NCI-H128 (cell line): ENCODE measurements at regions not wholly inside any gene's neighbourhood (a gene's known extent, or its start where the extent isn't known, plus 50 kb on each side); places are given as distances from the start of the nearest gene placed in this dataset.

Source experiments
- DNase-seq: peaks from one replicate; lab custom pipeline; 2025; ENCODE audit not compliant: unreplicated experiment; lab: John Stamatoyannopoulos, UW

GRCh38 chr5:74356009-74356695 is 284.4 kb downstream of the ENC1 start:
- no peak for DNase-seq

- no peak for DNase-seq
These were observed 285.3 kb downstream of the ENC1 start for GRCh38 chr5:74355041-74355824.

GRCh38 chr5:74352256-74352655 is 288.3 kb downstream of the ENC1 start:
- DNase-seq, result no peak

GRCh38 chr5:74342948-74343682 is 297.4 kb downstream of the ENC1 start:
- no peak for DNase-seq

GRCh38 chr5:74342182-74342581 is 298.3 kb downstream of the ENC1 start:
- no peak for DNase-seq

- no peak for DNase-seq
These were observed 299.3 kb downstream of the ENC1 start for GRCh38 chr5:74341221-74341620.

- DNase-seq, result no peak
These were observed 300.1 kb downstream of the ENC1 start for GRCh38 chr5:74340476-74340875.

- DNase-seq, result no peak
These were observed 302.6 kb downstream of the ENC1 start for GRCh38 chr5:74337984-74338310.

GRCh38 chr5:74337254-74337983 is 303.1 kb downstream of the ENC1 start:
- DNase-seq, result no peak

GRCh38 chr5:74336297-74336696 is 304.2 kb downstream of the ENC1 start:
- DNase-seq, result no peak

- DNase-seq, result no peak
These were observed 305.7 kb downstream of the ENC1 start for GRCh38 chr5:74334762-74335384.

- no peak for DNase-seq
These were observed 306.3 kb downstream of the ENC1 start for GRCh38 chr5:74334062-74334761.

- DNase-seq, result no peak
These were observed 307.1 kb downstream of the ENC1 start for GRCh38 chr5:74333430-74333829.

GRCh38 chr5:74332682-74333081 is 307.8 kb downstream of the ENC1 start:
- DNase-seq, result no peak

- DNase-seq, result no peak
These were observed 308.5 kb downstream of the ENC1 start for GRCh38 chr5:74332006-74332405.

- no peak for DNase-seq
These were observed 312.3 kb downstream of the ENC1 start for GRCh38 chr5:74328221-74328630.

GRCh38 chr5:74327339-74327685 is 313.2 kb downstream of the ENC1 start:
- DNase-seq, result no peak

GRCh38 chr5:74326571-74327338 is 313.8 kb downstream of the ENC1 start:
- DNase-seq, result no peak

- DNase-seq, result no peak
These were observed 314.7 kb downstream of the ENC1 start for GRCh38 chr5:74325866-74326265.

GRCh38 chr5:74324556-74324955 is 316.0 kb downstream of the ENC1 start:
- DNase-seq, result no peak
